ENCODE measurements at regions not wholly inside any gene's neighbourhood (a gene's known extent, or its start where the extent isn't known, plus 50 kb on each side); places are given as distances from the start of the nearest gene placed in this dataset.

- H3K4me2 ChIP-seq (ENCODE audit: extremely low read depth, insufficient read depth, low read length): no peak overlapping the region
- TF ChIP-seq CTCF (conservative IDR thresholded peaks at IDR 0.05 in 1 of 2, IDR thresholded peaks at IDR 0.05 in 1 of 2; ENCODE audit: low read depth in 1 of 2, low read length in 2 of 2) (no peak), EZH2 (IDR thresholded peaks at IDR 0.05; ENCODE audit: low read length, missing control alignments) (no peak)
- H3K9me3 ChIP-seq (ENCODE audit: control insufficient read depth, insufficient read depth, low read depth, low read length): no peaks in the 10 kb centered on the region
- no peak overlapping the region for H3K4me3 ChIP-seq (replicated peaks in 1 of 4; ENCODE audit: control extremely low read depth in 1 of 4, insufficient read depth in 1 of 4, low read depth in 3 of 4, low read length in 4 of 4)
- H3K9ac ChIP-seq (ENCODE audit: insufficient read depth, low read length): no peak overlapping the region
- no peaks in the 10 kb centered on the region for H3K27me3 ChIP-seq (ENCODE audit: control insufficient read depth, insufficient read depth, low read length)
- H3K4me1 ChIP-seq (ENCODE audit: control insufficient read depth, extremely low read depth, insufficient read depth, low read length): peaks cover 2% of the 10 kb centered on the region
- no peak overlapping the region for H3K27ac ChIP-seq (ENCODE audit: insufficient read depth, low read length)
- no peaks in the 10 kb centered on the region for H4K20me1 ChIP-seq (ENCODE audit: control insufficient read depth, extremely low read depth, insufficient read depth, low read length)
- no peak overlapping the region for H2AFZ ChIP-seq (ENCODE audit: low read length)
- H3K36me3 ChIP-seq (ENCODE audit: control insufficient read depth, insufficient read depth, low read length): no peaks in the 10 kb centered on the region
- DNase-seq (ENCODE audit: low read depth in 2 of 2): no peak
- no peaks in the 10 kb centered on the region for H3K79me2 ChIP-seq (ENCODE audit: control insufficient read depth, insufficient read depth, low read length)
Measured at GRCh38 chr9:107183176-107183575, 99.9 kb upstream of the RAD23B start.

GRCh38 chr9:107188376-107188775, 94.7 kb upstream of the RAD23B start:
- no peak for DNase-seq (ENCODE audit: low read depth in 2 of 2)
- Histone ChIP-seq H3K4me3 (replicated peaks in 1 of 4; ENCODE audit: control extremely low read depth in 1 of 4, insufficient read depth in 1 of 4, low read depth in 3 of 4, low read length in 4 of 4) (no peak overlapping the region), H3K27ac (ENCODE audit: insufficient read depth, low read length) (no peak overlapping the region), H3K36me3 (ENCODE audit: control insufficient read depth, insufficient read depth, low read length) (no peaks in the 10 kb centered on the region), H3K4me2 (ENCODE audit: extremely low read depth, insufficient read depth, low read length) (no peak overlapping the region), H3K9me3 (ENCODE audit: control insufficient read depth, insufficient read depth, low read depth, low read length) (no peaks in the 10 kb centered on the region), H3K27me3 (ENCODE audit: control insufficient read depth, insufficient read depth, low read length) (no peaks in the 10 kb centered on the region), H3K79me2 (ENCODE audit: control insufficient read depth, insufficient read depth, low read length) (no peaks in the 10 kb centered on the region), H3K4me1 (ENCODE audit: control insufficient read depth, extremely low read depth, insufficient read depth, low read length) (peaks cover 4% of the 10 kb centered on the region), H3K9ac (ENCODE audit: insufficient read depth, low read length) (no peak overlapping the region), H4K20me1 (ENCODE audit: control insufficient read depth, extremely low read depth, insufficient read depth, low read length) (no peaks in the 10 kb centered on the region), H2AFZ (ENCODE audit: low read length) (no peak overlapping the region)
- no peak for TF ChIP-seq EZH2 (IDR thresholded peaks at IDR 0.05; ENCODE audit: low read length, missing control alignments)
- no peak for TF ChIP-seq CTCF (conservative IDR thresholded peaks at IDR 0.05 in 1 of 2, IDR thresholded peaks at IDR 0.05 in 1 of 2; ENCODE audit: low read depth in 1 of 2, low read length in 2 of 2)

GRCh38 chr9:107190061-107190935, 92.8 kb upstream of the RAD23B start:
- TF ChIP-seq CTCF (conservative IDR thresholded peaks at IDR 0.05 in 1 of 2, IDR thresholded peaks at IDR 0.05 in 1 of 2; ENCODE audit: low read depth in 1 of 2, low read length in 2 of 2): no peak
- no peak for TF ChIP-seq EZH2 (IDR thresholded peaks at IDR 0.05; ENCODE audit: low read length, missing control alignments)
- H3K79me2 ChIP-seq (ENCODE audit: control insufficient read depth, insufficient read depth, low read length): no peaks in the 10 kb centered on the region
- H2AFZ ChIP-seq (ENCODE audit: low read length): no peak overlapping the region
- no peaks in the 10 kb centered on the region for H4K20me1 ChIP-seq (ENCODE audit: control insufficient read depth, extremely low read depth, insufficient read depth, low read length)
- no peaks in the 10 kb centered on the region for H3K36me3 ChIP-seq (ENCODE audit: control insufficient read depth, insufficient read depth, low read length)
- H3K4me3 ChIP-seq (replicated peaks in 1 of 4; ENCODE audit: control extremely low read depth in 1 of 4, insufficient read depth in 1 of 4, low read depth in 3 of 4, low read length in 4 of 4): no peak overlapping the region
- no peaks in the 10 kb centered on the region for H3K9me3 ChIP-seq (ENCODE audit: control insufficient read depth, insufficient read depth, low read depth, low read length)
- no peak overlapping the region for H3K9ac ChIP-seq (ENCODE audit: insufficient read depth, low read length)
- H3K4me2 ChIP-seq (ENCODE audit: extremely low read depth, insufficient read depth, low read length): no peak overlapping the region
- H3K27me3 ChIP-seq (ENCODE audit: control insufficient read depth, insufficient read depth, low read length): no peaks in the 10 kb centered on the region
- peak; percentile 63 to 81 for DNase-seq (ENCODE audit: low read depth in 2 of 2)
- H3K27ac ChIP-seq (ENCODE audit: insufficient read depth, low read length): no peak overlapping the region
- H3K4me1 ChIP-seq (ENCODE audit: control insufficient read depth, extremely low read depth, insufficient read depth, low read length): peaks cover 4% of the 10 kb centered on the region
